Endothelial cell (in vitro differentiated cells): ENCODE measurements at regions not wholly inside any gene's neighbourhood (a gene's known extent, or its start where the extent isn't known, plus 50 kb on each side); places are given as distances from the start of the nearest gene placed in this dataset.

Experiments used
- DNase-seq: peaks from one replicate; pipeline ENCODE4 v3.0.0; 2021; ENCODE audit warnings: low spot score
- H3K27ac Mint-ChIP-seq: one replicate; pipeline ENCODE4 v1.8.0; 2021; ENCODE audit warnings: mixed read lengths, inconsistent platforms; ENCODE audit not compliant: unreplicated experiment
- H3K27me3 Mint-ChIP-seq: one replicate; pipeline ENCODE4 v1.8.0; 2021; ENCODE audit warnings: mild to moderate bottlenecking, moderate library complexity, mixed read lengths, inconsistent platforms; ENCODE audit not compliant: unreplicated experiment
- H3K36me3 Mint-ChIP-seq: one replicate; pipeline ENCODE4 v1.8.0; 2021; ENCODE audit warnings: mild to moderate bottlenecking, low read depth, mixed read lengths, inconsistent platforms; ENCODE audit not compliant: unreplicated experiment
- H3K4me1 Mint-ChIP-seq: one replicate; pipeline ENCODE4 v1.8.0; 2021; ENCODE audit warnings: mild to moderate bottlenecking, mixed read lengths, inconsistent platforms; ENCODE audit not compliant: unreplicated experiment
- H3K4me3 Mint-ChIP-seq: one replicate; pipeline ENCODE4 v1.8.0; 2021; ENCODE audit warnings: mild to moderate bottlenecking, mixed read lengths, inconsistent platforms; ENCODE audit not compliant: unreplicated experiment
- H3K9me3 Mint-ChIP-seq: one replicate; pipeline ENCODE4 v1.8.0; 2021; ENCODE audit warnings: mixed read lengths, inconsistent platforms; ENCODE audit not compliant: unreplicated experiment
- CTCF ChIP-seq: fragments of 200-600 bp; sonication (generic); IDR thresholded peaks from one replicate; pipeline ENCODE4 v1.5.0; 2021; ENCODE audit warnings: antibody characterized with exemption; ENCODE audit not compliant: unreplicated experiment

DNA sequence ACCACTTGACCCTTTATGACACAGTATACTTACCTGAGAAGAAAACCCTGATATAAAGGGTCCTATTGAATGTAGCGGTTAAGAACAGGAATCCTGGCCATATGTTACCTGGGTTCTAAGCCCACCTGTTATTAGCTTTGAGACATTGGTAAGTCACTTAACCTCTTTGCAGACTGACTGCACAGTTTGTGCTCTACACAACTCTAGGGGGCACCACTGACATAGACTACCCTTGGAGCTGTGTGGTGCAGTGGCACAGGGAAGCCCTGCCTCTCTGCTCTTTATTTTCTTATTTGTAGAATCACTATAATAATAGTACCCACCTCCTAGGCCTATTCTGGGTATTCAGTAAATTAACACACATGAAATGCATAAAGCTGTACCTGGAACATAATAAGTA is 165.6 kb downstream of the C1orf94 start:
- H3K27ac Mint-ChIP-seq = no peak overlapping the region
- H3K9me3 Mint-ChIP-seq = no peaks in the 10 kb centered on the region

GRCh38 chr1:34346128-34346527 is 169.4 kb downstream of the C1orf94 start:
- H3K9me3 Mint-ChIP-seq = no peaks in the 10 kb centered on the region
- DNase-seq = no peak
- no peak overlapping the region for H3K27ac Mint-ChIP-seq
- no peaks in the 10 kb centered on the region for H3K36me3 Mint-ChIP-seq
- no peak for TF ChIP-seq CTCF
- H3K27me3 Mint-ChIP-seq = no peaks in the 10 kb centered on the region
- no peak overlapping the region for H3K4me3 Mint-ChIP-seq
- no peaks in the 10 kb centered on the region for H3K4me1 Mint-ChIP-seq

More for the DNA sequence above, 165.6 kb downstream of the C1orf94 start:
- H3K36me3 Mint-ChIP-seq = no peaks in the 10 kb centered on the region
- peaks cover 5% of the 10 kb centered on the region for H3K27me3 Mint-ChIP-seq
- DNase-seq = no peak
- H3K4me1 Mint-ChIP-seq = no peaks in the 10 kb centered on the region
- no peak for TF ChIP-seq CTCF
- no peak overlapping the region for H3K4me3 Mint-ChIP-seq

- no peak overlapping the region for H3K27ac Mint-ChIP-seq
- no peaks in the 10 kb centered on the region for H3K9me3 Mint-ChIP-seq
- DNase-seq = no peak
- no peaks in the 10 kb centered on the region for H3K36me3 Mint-ChIP-seq
- no peaks in the 10 kb centered on the region for H3K4me1 Mint-ChIP-seq
- H3K27me3 Mint-ChIP-seq = no peaks in the 10 kb centered on the region
- TF ChIP-seq CTCF = no peak
- H3K4me3 Mint-ChIP-seq = no peak overlapping the region
Measured at GRCh38 chr1:34353409-34353808, 176.7 kb downstream of the C1orf94 start.

DNA sequence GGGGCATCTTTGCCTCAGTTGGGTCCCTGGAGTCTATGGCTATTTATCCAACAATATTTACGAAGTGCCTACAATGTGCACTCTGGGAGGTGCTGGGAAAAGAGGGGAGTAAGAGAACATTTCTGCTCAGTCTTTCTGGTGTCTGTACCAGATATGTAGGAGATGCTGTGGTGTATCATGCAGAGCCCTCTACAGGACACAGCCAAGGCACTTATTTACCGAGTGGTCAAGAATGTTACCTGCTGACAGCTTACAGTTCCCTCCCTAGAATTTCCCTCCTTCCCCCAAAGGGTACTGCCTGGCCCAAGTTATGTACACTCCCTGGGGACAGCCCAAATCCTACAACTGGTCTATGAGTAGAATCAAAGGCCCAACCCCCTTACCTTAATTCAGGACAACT is 177.7 kb downstream of the C1orf94 start:
- Mint-ChIP-seq H3K9me3 (no peaks in the 10 kb centered on the region), H3K4me1 (no peaks in the 10 kb centered on the region), H3K27ac (no peak overlapping the region), H3K27me3 (no peaks in the 10 kb centered on the region), H3K36me3 (no peaks in the 10 kb centered on the region), H3K4me3 (no peak overlapping the region)
- DNase-seq = no peak
- no peak for TF ChIP-seq CTCF

DNA sequence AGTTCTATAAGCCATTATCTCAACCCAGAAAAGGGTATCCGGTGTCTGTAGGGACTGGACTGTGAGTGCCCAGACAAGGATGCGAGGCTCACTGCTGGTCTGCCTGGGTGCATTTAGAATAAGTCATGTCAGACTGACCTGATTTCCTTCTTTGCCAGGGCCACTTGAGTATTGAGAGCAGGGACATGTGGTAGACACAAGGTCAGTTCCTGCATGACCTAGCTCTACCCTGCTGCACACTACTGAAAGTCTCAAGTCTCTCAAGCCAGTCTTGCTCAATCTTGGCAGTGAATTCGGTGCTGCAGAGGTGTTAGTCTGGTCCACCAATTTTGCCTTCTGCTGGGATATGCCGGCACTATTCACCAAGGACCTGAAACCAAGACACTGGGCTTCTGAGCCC is 180.1 kb downstream of the C1orf94 start:
- TF ChIP-seq CTCF = no peak
- Mint-ChIP-seq H3K9me3 (no peaks in the 10 kb centered on the region), H3K36me3 (no peaks in the 10 kb centered on the region), H3K4me3 (no peak overlapping the region), H3K27me3 (no peaks in the 10 kb centered on the region), H3K4me1 (no peaks in the 10 kb centered on the region), H3K27ac (no peak overlapping the region)
- DNase-seq = no peak
